Middle frontal gyrus (tissue), 1 donor: ENCODE measurements at regions not wholly inside any gene's neighbourhood (a gene's known extent, or its start where the extent isn't known, plus 50 kb on each side); places are given as distances from the start of the nearest gene placed in this dataset.

Experiments
- DNase-seq: peaks from one replicate; pipeline ENCODE4 v3.0.0-alpha.2; 2015; ENCODE audit warnings: low spot score; ENCODE audit errors: extremely low spot score

DNA sequence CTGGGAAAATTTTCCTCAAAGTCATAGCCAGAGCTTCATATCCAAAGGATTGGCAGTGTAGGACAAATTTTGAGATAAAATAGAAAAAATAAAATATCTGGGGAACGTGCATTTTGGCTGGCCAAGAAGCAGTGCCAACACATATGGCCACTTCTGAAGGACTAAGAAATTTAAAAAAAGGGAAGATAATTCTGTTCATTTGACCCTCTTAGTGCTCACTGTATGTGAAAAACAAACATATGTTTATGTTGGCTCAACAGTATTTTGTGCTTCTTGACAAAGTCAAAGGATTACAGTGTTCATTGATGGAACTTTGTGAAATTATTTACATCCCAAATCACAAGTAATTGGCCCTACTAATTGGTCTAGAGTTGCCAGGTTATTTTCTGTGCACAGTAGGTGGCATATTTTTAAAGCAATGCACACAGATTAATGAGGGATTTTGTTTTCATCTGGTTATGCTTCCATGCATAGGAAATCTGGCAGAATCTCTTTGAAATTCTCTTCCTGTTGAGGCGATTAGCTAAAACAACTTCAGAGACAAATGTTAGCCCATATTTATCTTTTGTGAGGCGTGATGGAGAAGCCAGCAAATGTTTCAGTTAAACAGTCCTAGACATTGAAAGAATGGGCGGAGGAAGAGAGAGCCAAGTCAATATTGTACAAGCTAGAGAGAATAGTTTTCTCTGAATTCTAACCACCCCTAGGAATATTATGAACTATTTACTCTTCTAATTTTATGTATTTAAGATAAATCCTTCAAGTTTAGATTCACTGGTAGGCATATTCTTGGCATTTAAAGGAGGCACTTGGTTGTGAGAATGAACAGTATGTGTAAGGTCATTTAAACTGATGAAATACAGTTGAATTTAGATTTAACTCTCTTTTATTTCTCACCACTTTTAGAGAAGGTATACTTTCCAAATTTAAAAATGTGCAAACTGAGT is 237.7 kb upstream of the MBL2 start:
- DNase-seq, result no peak

GRCh38 chr10:53007527-53007842 is 234.9 kb upstream of the MBL2 start:
- DNase-seq, result no peak

GRCh38 chr10:53006663-53007526 is 234.3 kb upstream of the MBL2 start:
- DNase-seq, result no peak

DNA sequence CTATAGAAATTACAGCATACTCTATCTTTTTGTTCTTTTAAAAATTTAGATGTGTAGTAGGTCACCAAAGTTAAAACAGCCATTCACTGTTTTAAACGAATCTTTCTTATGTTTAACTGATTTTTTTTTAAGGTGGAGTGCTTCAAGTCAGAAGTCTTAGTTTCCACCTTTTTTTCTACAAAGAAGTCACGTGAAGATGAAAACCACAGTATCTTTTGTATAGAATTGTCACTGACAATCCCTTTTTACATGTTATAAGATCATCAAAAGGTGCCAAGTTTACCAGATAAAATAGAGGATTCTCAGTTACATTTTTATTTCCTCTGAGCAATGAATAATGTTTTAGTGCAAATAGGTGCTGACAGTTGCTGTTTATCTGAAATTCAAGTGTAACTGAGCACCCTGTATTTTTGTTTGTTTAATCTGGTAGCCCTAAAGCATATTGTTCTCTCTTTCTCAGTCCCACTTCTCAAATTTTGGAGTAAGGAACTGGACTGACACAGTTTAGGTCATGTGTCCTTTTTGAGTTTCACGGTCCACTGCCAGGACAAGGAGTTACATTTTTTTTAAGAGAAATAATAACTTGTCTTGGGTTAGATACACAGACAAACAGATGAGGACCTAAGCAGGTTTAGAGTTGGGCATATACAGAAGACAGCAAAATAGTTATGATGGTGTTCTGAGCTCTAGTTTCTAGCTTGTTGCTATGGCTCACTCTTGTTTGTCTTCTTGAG is 233.2 kb upstream of the MBL2 start:
- no peak for DNase-seq

DNA sequence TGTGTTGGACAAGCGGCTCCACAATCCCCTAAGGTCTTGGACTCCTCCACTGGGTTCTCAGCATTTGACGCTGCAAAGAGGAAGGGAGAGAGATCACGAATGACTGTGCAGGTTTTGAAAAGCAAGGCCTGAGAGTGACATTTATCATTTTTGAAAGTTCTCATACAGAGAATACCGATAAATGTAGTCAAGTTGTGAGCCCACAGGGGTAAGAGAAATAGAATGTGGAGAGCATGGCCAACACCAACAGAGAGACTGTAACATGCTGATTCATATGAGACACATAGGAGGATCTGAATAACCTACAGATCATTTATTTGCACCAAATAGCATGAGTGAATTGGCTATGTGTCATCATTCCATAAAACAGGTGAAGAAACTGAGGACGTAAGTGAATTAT is 230.5 kb upstream of the MBL2 start:
- no peak for DNase-seq

GRCh38 chr10:52999681-53000080 is 227.1 kb upstream of the MBL2 start:
- no peak for DNase-seq

DNA sequence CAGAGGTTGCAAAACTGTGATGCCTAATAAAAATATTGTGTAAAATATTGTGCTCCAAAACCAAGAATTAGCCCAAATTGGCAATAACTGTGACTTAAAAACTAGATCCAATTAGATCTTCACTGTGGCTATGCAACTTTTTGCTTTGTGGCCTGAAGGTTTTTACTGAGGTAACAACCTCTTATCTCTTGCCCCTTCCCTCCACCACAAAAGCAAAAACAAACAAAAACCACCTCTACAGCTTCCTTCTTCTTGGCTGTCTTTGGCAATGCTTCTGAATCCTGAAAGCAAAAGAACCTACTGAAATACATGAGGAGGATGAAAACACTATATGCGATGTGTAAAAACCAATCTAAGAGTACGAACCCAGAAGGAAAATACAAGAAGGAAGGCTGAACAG is 226.7 kb upstream of the MBL2 start:
- DNase-seq, result no peak

- no peak for DNase-seq
These were observed 224.4 kb upstream of the MBL2 start for GRCh38 chr10:52997007-52997406.

- no peak for DNase-seq
These were observed 221.8 kb upstream of the MBL2 start for GRCh38 chr10:52994370-52994769.

DNA sequence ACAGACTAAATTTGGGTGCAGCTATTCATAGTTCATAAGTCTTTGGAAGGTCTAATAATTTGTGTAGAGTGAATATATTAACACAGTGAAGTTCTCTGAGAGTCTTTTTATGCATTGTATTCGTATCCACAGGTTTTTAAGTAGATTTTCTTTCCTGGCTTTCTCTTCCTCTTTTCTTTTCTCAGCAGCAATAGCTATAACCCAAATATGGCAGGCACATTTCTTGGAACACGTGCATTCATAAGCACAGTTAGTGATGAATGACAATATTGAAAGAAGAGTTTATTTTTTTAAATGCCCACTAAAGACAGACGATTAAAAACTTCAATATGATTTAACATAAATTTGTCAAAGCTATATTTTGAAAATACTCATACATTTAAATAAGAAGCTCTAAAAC is 220.5 kb upstream of the MBL2 start:
- no peak for DNase-seq

DNA sequence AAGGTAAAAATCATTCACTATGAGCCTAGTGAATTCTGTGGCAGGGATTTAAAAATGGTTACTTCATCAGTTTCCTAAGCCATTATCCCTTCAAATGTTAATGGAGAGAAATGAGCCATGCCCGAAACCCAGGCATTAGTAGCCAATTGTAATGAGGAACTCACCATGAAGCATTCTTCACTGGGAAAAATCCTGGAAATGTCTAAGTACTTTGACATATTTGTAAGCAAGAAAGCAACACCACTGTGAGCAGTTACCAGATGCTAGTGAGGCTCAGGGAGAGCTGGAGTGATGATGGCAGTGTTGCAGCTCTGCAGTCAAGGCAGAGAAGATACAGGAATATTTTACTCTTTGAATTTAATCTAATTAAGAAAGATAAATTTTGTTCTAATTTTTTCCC is 220.0 kb upstream of the MBL2 start:
- no peak for DNase-seq

- DNase-seq, result no peak
These were observed 216.3 kb upstream of the MBL2 start for GRCh38 chr10:52988923-52989322.

DNA sequence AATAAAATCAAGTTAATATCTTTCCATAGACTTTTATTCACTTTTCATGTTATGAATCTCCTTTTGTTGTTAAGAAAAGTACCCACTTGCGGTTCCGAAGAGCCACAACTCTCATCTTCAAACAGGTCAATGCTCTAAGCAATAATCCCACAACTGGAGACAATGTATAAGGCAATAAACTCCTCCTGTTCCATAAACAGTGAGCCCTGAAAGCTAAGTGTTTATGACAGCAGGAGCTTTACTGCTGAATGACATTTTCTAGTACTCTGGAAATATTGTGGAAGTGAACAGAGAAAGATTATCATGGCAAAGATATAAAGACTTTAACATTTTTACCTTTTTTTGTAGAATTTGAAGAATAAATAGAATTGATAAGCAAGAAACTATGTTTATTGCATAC is 213.5 kb upstream of the MBL2 start:
- no peak for DNase-seq

GRCh38 chr10:52984169-52984568 is 211.6 kb upstream of the MBL2 start:
- no peak for DNase-seq

- DNase-seq, result no peak
These were observed 206.9 kb upstream of the MBL2 start for GRCh38 chr10:52979295-52979990.

DNA sequence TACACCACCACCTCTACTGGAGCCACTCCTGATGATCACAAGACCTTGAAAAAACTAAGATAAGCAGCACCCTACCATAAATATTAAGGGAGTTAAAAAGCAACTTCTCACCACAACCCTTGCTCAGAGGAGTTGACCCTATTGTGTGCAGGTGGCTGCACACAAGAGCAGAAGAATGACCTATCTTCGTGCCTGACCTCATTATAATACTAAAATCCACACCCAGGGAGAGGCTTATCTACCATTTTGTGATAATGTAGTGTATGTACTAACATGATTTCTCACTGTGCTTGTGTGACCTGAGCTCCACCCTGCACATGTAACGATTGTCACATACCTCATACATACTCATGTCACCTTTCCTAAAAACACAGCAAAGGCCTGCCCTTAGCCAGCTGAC is 205.0 kb upstream of the MBL2 start:
- no peak for DNase-seq

- no peak for DNase-seq
These were observed 195.5 kb upstream of the MBL2 start for GRCh38 chr10:52967806-52968795.

- no peak for DNase-seq
These were observed 194.3 kb upstream of the MBL2 start for GRCh38 chr10:52966904-52967303.

DNA sequence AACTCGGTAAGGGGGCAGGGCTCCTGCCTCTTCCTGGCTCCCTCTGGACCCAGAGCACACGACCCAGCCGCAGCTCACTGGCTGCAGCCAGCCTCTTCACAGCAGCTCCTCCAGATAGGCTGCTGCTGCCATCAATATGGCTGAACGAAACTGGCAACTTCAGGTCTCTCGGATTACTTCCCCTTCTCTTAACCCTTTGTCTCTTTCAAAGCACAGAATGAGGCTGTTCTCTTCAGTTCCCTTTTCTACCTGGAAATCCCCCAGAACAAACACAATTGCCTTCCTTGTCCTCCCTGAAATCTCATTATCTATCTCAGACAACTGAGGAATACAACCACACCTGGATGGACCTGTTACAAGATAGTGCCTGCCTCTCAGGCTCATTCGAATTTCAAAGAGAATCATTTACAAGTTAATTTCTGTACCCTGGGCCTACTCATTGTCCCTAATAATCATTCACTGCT is 193.4 kb upstream of the MBL2 start:
- DNase-seq, result no peak

DNA sequence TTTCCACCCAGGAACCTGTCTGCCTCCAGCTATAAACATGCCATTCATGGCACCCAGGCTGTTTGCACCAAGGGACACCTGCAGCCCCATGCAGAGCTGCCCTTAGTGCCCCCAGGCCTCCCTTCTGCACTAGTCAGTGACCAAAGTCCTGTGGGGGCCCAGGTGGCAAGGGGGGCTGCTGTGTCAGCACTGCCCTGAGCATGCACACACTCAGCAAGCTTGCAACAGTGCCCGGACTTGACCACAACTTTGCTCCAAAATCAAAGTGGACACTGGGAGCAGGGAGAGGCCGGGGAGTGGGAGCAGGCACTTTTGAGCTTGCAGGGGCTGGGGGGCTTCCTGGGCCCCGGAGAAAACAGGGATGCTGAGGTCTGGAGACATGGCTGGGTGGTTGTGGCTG is 192.9 kb upstream of the MBL2 start:
- DNase-seq, result no peak
